MM.1S (cell line): ENCODE measurements at regions not wholly inside any gene's neighbourhood (a gene's known extent, or its start where the extent isn't known, plus 50 kb on each side); places are given as distances from the start of the nearest gene placed in this dataset.

ENCODE experiments used
- DNase-seq: peaks from one replicate; pipeline ENCODE4 v3.0.0-alpha.2; 2015
- H2AFZ ChIP-seq: fragments of 300-600 bp; sonication (generic); 2 replicates; pipeline ENCODE4 v1.6.0; 2016; ENCODE audit warnings: antibody characterized with exemption, low read length
- H3F3A ChIP-seq: fragments of 300-600 bp; sonication (generic); 2 replicates; pipeline ENCODE4 v1.6.1; 2016; ENCODE audit warnings: mild to moderate bottlenecking, antibody characterized with exemption, low read length, moderate library complexity, mixed read lengths; ENCODE audit not compliant: insufficient read depth
- H3K27ac ChIP-seq: fragments of 300-600 bp; sonication (generic); 2 replicates; pipeline ENCODE4 v1.5.1; 2016; ENCODE audit warnings: mild to moderate bottlenecking, low read length
- H3K27me3 ChIP-seq: fragments of 300-600 bp; sonication (generic); replicated peaks from 2 replicates; pipeline ENCODE4 v1.6.0; 2016; ENCODE audit warnings: low read length; ENCODE audit not compliant: insufficient read depth
- H3K36me3 ChIP-seq: fragments of 300-600 bp; sonication (generic); replicated peaks from 2 replicates; pipeline ENCODE4 v1.6.1; 2016; ENCODE audit warnings: mild to moderate bottlenecking, low read length, mixed read lengths; ENCODE audit not compliant: insufficient read depth
- H3K4me1 ChIP-seq: fragments of 300-600 bp; sonication (generic); 2 replicates; pipeline ENCODE4 v1.6.1; 2016; ENCODE audit warnings: low read length, mixed read lengths
- H3K4me2 ChIP-seq: fragments of 300-600 bp; sonication (generic); 2 replicates; pipeline ENCODE4 v1.6.0; 2016; ENCODE audit warnings: low read depth, low read length
- H3K4me3 ChIP-seq: fragments of 300-600 bp; sonication (generic); 2 replicates; pipeline ENCODE4 v1.5.1; 2016; ENCODE audit warnings: low read length, mixed read lengths
- H3K79me2 ChIP-seq: fragments of 300-600 bp; sonication (generic); 2 replicates; pipeline ENCODE4 v1.6.1; 2016; ENCODE audit warnings: mixed run types, low read length, mixed read lengths
- H3K9ac ChIP-seq: fragments of 300-600 bp; sonication (generic); 2 replicates; pipeline ENCODE4 v1.6.1; 2016; ENCODE audit warnings: low read length, mixed read lengths
- H3K9me2 ChIP-seq: fragments of 300-600 bp; sonication (generic); replicated peaks from 2 replicates; pipeline ENCODE4 v1.6.1; 2016; ENCODE audit warnings: mild to moderate bottlenecking, low read length, mixed read lengths; ENCODE audit not compliant: insufficient read depth
- H3K9me3 ChIP-seq: fragments of 300-600 bp; sonication (generic); replicated peaks from 2 replicates; pipeline ENCODE4 v1.6.1; 2016; ENCODE audit warnings: mild to moderate bottlenecking, low read length, mixed read lengths; ENCODE audit not compliant: insufficient read depth
- H4K20me1 ChIP-seq: fragments of 300-600 bp; sonication (generic); 2 replicates; pipeline ENCODE4 v1.6.1; 2016; ENCODE audit warnings: mild to moderate bottlenecking, low read length, moderate library complexity, mixed read lengths; ENCODE audit not compliant: insufficient read depth
- CTCF ChIP-seq: fragments of 300-600 bp; sonication (generic); IDR thresholded peaks from 2 replicates; pipeline ENCODE4 v1.5.1; 2016; ENCODE audit warnings: antibody characterized with exemption, low read length, mixed read lengths
- EZH2 ChIP-seq: fragments of 300-600 bp; sonication (generic); optimal IDR thresholded peaks from 2 replicates; pipeline ENCODE3; 2017; ENCODE audit warnings: low read depth, mild to moderate bottlenecking, antibody characterized with exemption, low read length, mixed read lengths
- EZH2phosphoT487 ChIP-seq: fragments of 300-600 bp; sonication (generic); IDR thresholded peaks from 2 replicates; pipeline ENCODE4 v1.6.1; 2018; ENCODE audit warnings: antibody characterized with exemption, low read length

GRCh38 chr1:163897412-163898155 lies 575.8 kb downstream of the NUF2 start:
- no peak for DNase-seq
- Histone ChIP-seq H3K79me2 (no peaks in the 10 kb centered on the region), H3F3A (no peaks in the 10 kb centered on the region), H3K27me3 (no peaks in the 10 kb centered on the region), H3K4me2 (no peak overlapping the region), H3K4me1 (no peaks in the 10 kb centered on the region), H3K4me3 (no peak overlapping the region), H3K27ac (no peak overlapping the region), H4K20me1 (no peaks in the 10 kb centered on the region), H2AFZ (no peak overlapping the region), H3K9me2 (no peaks in the 10 kb centered on the region), H3K9ac (no peak overlapping the region), H3K36me3 (no peaks in the 10 kb centered on the region), H3K9me3 (no peaks in the 10 kb centered on the region)
- TF ChIP-seq EZH2 = no peak
- no peak for TF ChIP-seq EZH2phosphoT487
- no peak for TF ChIP-seq CTCF

- TF ChIP-seq EZH2phosphoT487 (no peak), EZH2 (no peak), CTCF (no peak)
- no peak for DNase-seq
- Histone ChIP-seq H2AFZ (no peak overlapping the region), H3K36me3 (no peaks in the 10 kb centered on the region), H3K27me3 (no peaks in the 10 kb centered on the region; the same call in 1 of the 2 replicates), H3K4me2 (no peak overlapping the region), H3K9me3 (no peaks in the 10 kb centered on the region), H3K79me2 (no peaks in the 10 kb centered on the region), H3K27ac (no peak overlapping the region), H3K9ac (no peak overlapping the region), H3K4me3 (no peak overlapping the region), H3F3A (no peaks in the 10 kb centered on the region), H3K4me1 (no peaks in the 10 kb centered on the region), H4K20me1 (no peaks in the 10 kb centered on the region), H3K9me2 (no peaks in the 10 kb centered on the region)
Observed at GRCh38 chr1:163906283-163906682, 584.5 kb downstream of the NUF2 start.

GRCh38 chr1:163912170-163912884 lies 590.6 kb downstream of the NUF2 start:
- no peak overlapping the region for H3K27ac ChIP-seq
- H3K27me3 ChIP-seq = peaks cover 39% of the 10 kb centered on the region
- TF ChIP-seq EZH2phosphoT487 = no peak
- no peak for TF ChIP-seq EZH2
- TF ChIP-seq CTCF = no peak
- H3K79me2 ChIP-seq = no peaks in the 10 kb centered on the region
- H3K36me3 ChIP-seq = no peaks in the 10 kb centered on the region
- H3K9ac ChIP-seq = no peak overlapping the region
- no peaks in the 10 kb centered on the region for H4K20me1 ChIP-seq
- no peak for DNase-seq
- H2AFZ ChIP-seq = no peak overlapping the region
- H3K4me1 ChIP-seq = peaks cover 9% of the 10 kb centered on the region
- H3K9me3 ChIP-seq = no peaks in the 10 kb centered on the region
- H3K4me3 ChIP-seq = no peak overlapping the region
- H3F3A ChIP-seq = peaks cover 4% of the 10 kb centered on the region; the same call in 1 of the 2 replicates
- H3K4me2 ChIP-seq = no peak overlapping the region
- H3K9me2 ChIP-seq = no peaks in the 10 kb centered on the region
